GM21529 (cell line): ENCODE measurements at regions not wholly inside any gene's neighbourhood (a gene's known extent, or its start where the extent isn't known, plus 50 kb on each side); places are given as distances from the start of the nearest gene placed in this dataset.
"Not testable (repeated sequence)": the region's sequence is repeated elsewhere in the genome, so short reads cannot be mapped to it uniquely, and the experiment has no call there.

Source experiments
- ATAC-seq: cut with Tn5 transposase; IDR thresholded peaks from one replicate; pipeline ENCODE4 v1.9.1; 2021; ENCODE audit not compliant: unreplicated experiment

GRCh38 chrX:3962511-3963311, 249.3 kb upstream of the PRKX start:
- no peak for ATAC-seq

- ATAC-seq = no peak
These were observed 247.5 kb upstream of the PRKX start for GRCh38 chrX:3960952-3961351.

GRCh38 chrX:3951859-3952258, 238.4 kb upstream of the PRKX start:
- ATAC-seq = no peak

- no peak for ATAC-seq
These were observed 236.9 kb upstream of the PRKX start for GRCh38 chrX:3950373-3950772.

GRCh38 chrX:3943965-3944364, 230.5 kb upstream of the PRKX start:
- no peak for ATAC-seq

- no peak for ATAC-seq
These were observed 226.7 kb upstream of the PRKX start for GRCh38 chrX:3940000-3940610.

- no peak for ATAC-seq
These were observed 225.1 kb upstream of the PRKX start for GRCh38 chrX:3938587-3938986.

GRCh38 chrX:3935196-3935595, 221.7 kb upstream of the PRKX start:
- not testable (repeated sequence) for ATAC-seq

- peak; percentile 96 for ATAC-seq
These were observed 207.1 kb upstream of the PRKX start for GRCh38 chrX:3920424-3921017.

GRCh38 chrX:3919668-3920423, 206.4 kb upstream of the PRKX start:
- peak; percentile 44 for ATAC-seq

GRCh38 chrX:3914813-3915212, 201.4 kb upstream of the PRKX start:
- ATAC-seq = not testable (repeated sequence)

- not testable (repeated sequence) for ATAC-seq
These were observed 200.6 kb upstream of the PRKX start for GRCh38 chrX:3914059-3914458.

GRCh38 chrX:3911012-3911411, 197.6 kb upstream of the PRKX start:
- ATAC-seq = not testable (repeated sequence)

GRCh38 chrX:3910611-3911010, 197.2 kb upstream of the PRKX start:
- ATAC-seq = not testable (repeated sequence)

GRCh38 chrX:3905522-3906258, 192.2 kb upstream of the PRKX start:
- not testable (repeated sequence) for ATAC-seq

- ATAC-seq = not testable (repeated sequence)
These were observed 188.8 kb upstream of the PRKX start for GRCh38 chrX:3902222-3902621.

- not testable (repeated sequence) for ATAC-seq
These were observed 183.3 kb upstream of the PRKX start for GRCh38 chrX:3896755-3897154.

- ATAC-seq = not testable (repeated sequence)
These were observed 169.1 kb upstream of the PRKX start for GRCh38 chrX:3882553-3882920.

- ATAC-seq = peak; percentile 95
These were observed 168.6 kb upstream of the PRKX start for GRCh38 chrX:3881898-3882552.

GRCh38 chrX:3881255-3881895, 167.9 kb upstream of the PRKX start:
- peak; percentile 42 for ATAC-seq
